Neural progenitor cell (in vitro differentiated cells): ENCODE measurements at regions not wholly inside any gene's neighbourhood (a gene's known extent, or its start where the extent isn't known, plus 50 kb on each side); places are given as distances from the start of the nearest gene placed in this dataset.

Experiments
- DNase-seq: peaks from one replicate; pipeline ENCODE4 v3.0.0-alpha.2; 2016; ENCODE audit warnings: low spot score
- H2AFZ ChIP-seq: fragments of 200-600 bp; sonication (generic); replicated peaks from 2 replicates; pipeline ENCODE4 v1.6.1; 2016; ENCODE audit warnings: antibody characterized with exemption
- H3F3A ChIP-seq: fragments of 200-600 bp; sonication (generic); 2 replicates; pipeline ENCODE4 v1.6.1; 2016; ENCODE audit warnings: antibody characterized with exemption, low read depth
- H3K27ac ChIP-seq: fragments of 200-600 bp; sonication (generic); 2 replicates; pipeline ENCODE4 v1.5.1; 2016; ENCODE audit warnings: mild to moderate bottlenecking
- H3K27me3 ChIP-seq: fragments of 200-600 bp; sonication (generic); 2 replicates; pipeline ENCODE4 v1.6.1; 2016; ENCODE audit warnings: mild to moderate bottlenecking, moderate library complexity
- H3K36me3 ChIP-seq: fragments of 200-600 bp; sonication (generic); 2 replicates; pipeline ENCODE4 v1.5.1; 2016
- H3K4me1 ChIP-seq: fragments of 200-600 bp; sonication (generic); 2 replicates; pipeline ENCODE4 v1.6.1; 2016; ENCODE audit warnings: mixed run types
- H3K4me2 ChIP-seq: fragments of 200-600 bp; sonication (generic); 2 replicates; pipeline ENCODE4 v1.6.1; 2016
- H3K4me3 ChIP-seq: fragments of 200-600 bp; sonication (generic); 2 replicates; pipeline ENCODE4 v1.5.1; 2016
- H3K79me2 ChIP-seq: fragments of 200-600 bp; sonication (generic); 2 replicates; pipeline ENCODE4 v1.6.1; 2016; ENCODE audit warnings: low read depth
- H3K9ac ChIP-seq: fragments of 200-600 bp; sonication (generic); 2 replicates; pipeline ENCODE4 v1.6.1; 2016
- H3K9me3 ChIP-seq: fragments of 200-600 bp; sonication (generic); 2 replicates; pipeline ENCODE4 v1.5.1; 2016; ENCODE audit warnings: low read depth
- H4K20me1 ChIP-seq: fragments of 200-600 bp; sonication (generic); 2 replicates; pipeline ENCODE4 v1.6.1; 2016; ENCODE audit warnings: low read depth
- H3K27ac Mint-ChIP-seq: 3 replicates; pipeline ENCODE4 v1.8.0; 2021; ENCODE audit warnings: mixed read lengths
- H3K27me3 Mint-ChIP-seq: 2 replicates; pipeline ENCODE4 v1.8.0; 2022; ENCODE audit warnings: low read depth, mild to moderate bottlenecking, inconsistent platforms, moderate library complexity, mixed read lengths; ENCODE audit not compliant: insufficient read depth
- H3K36me3 Mint-ChIP-seq: 3 replicates; pipeline ENCODE4 v1.8.0; 2021; ENCODE audit warnings: mixed read lengths
- H3K4me1 Mint-ChIP-seq: 3 replicates; pipeline ENCODE4 v1.8.0; 2021; ENCODE audit warnings: mixed read lengths
- H3K4me3 Mint-ChIP-seq: 3 replicates; pipeline ENCODE4 v1.8.0; 2021; ENCODE audit warnings: mild to moderate bottlenecking, moderate library complexity, mixed read lengths
- H3K9me3 Mint-ChIP-seq: 3 replicates; pipeline ENCODE4 v1.8.0; 2020; ENCODE audit warnings: mixed read lengths
- CTCF ChIP-seq: fragments of 200-600 bp; sonication (generic); IDR thresholded peaks from 2 replicates; pipeline ENCODE4 v1.5.1; 2017; ENCODE audit warnings: antibody characterized with exemption, mild to moderate bottlenecking
- EZH2 ChIP-seq: fragments of 200-600 bp; sonication (generic); IDR thresholded peaks from 2 replicates; pipeline ENCODE4 v1.6.1; 2017; ENCODE audit warnings: antibody characterized with exemption, mild to moderate bottlenecking, moderate library complexity
- EZH2phosphoT487 ChIP-seq: fragments of 200-600 bp; sonication (generic); IDR thresholded peaks from 2 replicates; pipeline ENCODE4 v1.6.1; 2017; ENCODE audit warnings: antibody characterized with exemption

- TF ChIP-seq EZH2 (no peak), EZH2phosphoT487 (no peak), CTCF (no peak)
These were observed 766.6 kb downstream of the PDHA2 start for GRCh38 chr4:96606451-96606850.

GRCh38 chr4:96626023-96626422 is 786.1 kb downstream of the PDHA2 start:
- H3K4me2 ChIP-seq, result no peak overlapping the region
- Mint-ChIP-seq H3K27me3 (no peaks in the 10 kb centered on the region), H3K4me1 (no peaks in the 10 kb centered on the region), H3K9me3 (no peaks in the 10 kb centered on the region), H3K36me3 (no peaks in the 10 kb centered on the region), H3K4me3 (no peak overlapping the region), H3K27ac (no peak overlapping the region)
- no peak overlapping the region for H3K27ac ChIP-seq
- H3K4me3 ChIP-seq, result no peak overlapping the region
- no peaks in the 10 kb centered on the region for H3F3A ChIP-seq
- no peak overlapping the region for H3K9ac ChIP-seq
- TF ChIP-seq EZH2, result no peak
- no peak for TF ChIP-seq EZH2phosphoT487
- TF ChIP-seq CTCF, result no peak
- no peak overlapping the region for H2AFZ ChIP-seq
- H3K27me3 ChIP-seq, result no peaks in the 10 kb centered on the region
- no peaks in the 10 kb centered on the region for H3K79me2 ChIP-seq
- no peaks in the 10 kb centered on the region for H3K9me3 ChIP-seq
- H3K4me1 ChIP-seq, result no peaks in the 10 kb centered on the region
- H4K20me1 ChIP-seq, result no peaks in the 10 kb centered on the region
- no peak for DNase-seq
- H3K36me3 ChIP-seq, result no peaks in the 10 kb centered on the region

More at GRCh38 chr4:96606451-96606850, 766.6 kb downstream of the PDHA2 start:
- no peaks in the 10 kb centered on the region for H3K27me3 ChIP-seq
- no peaks in the 10 kb centered on the region for H3K36me3 Mint-ChIP-seq
- no peaks in the 10 kb centered on the region for H3K9me3 Mint-ChIP-seq
- no peaks in the 10 kb centered on the region for H3K36me3 ChIP-seq
- no peak overlapping the region for H3K4me2 ChIP-seq
- H3K4me3 ChIP-seq, result no peak overlapping the region
- H3K27ac Mint-ChIP-seq, result no peak overlapping the region
- H4K20me1 ChIP-seq, result no peaks in the 10 kb centered on the region
- no peaks in the 10 kb centered on the region for H3K27me3 Mint-ChIP-seq
- no peak overlapping the region for H3K27ac ChIP-seq
- DNase-seq, result no peak
- no peaks in the 10 kb centered on the region for H3F3A ChIP-seq
- H2AFZ ChIP-seq, result peak overlapping the region; percentile 7
- no peak overlapping the region for H3K9ac ChIP-seq
- H3K4me1 Mint-ChIP-seq, result peaks cover 3% of the 10 kb centered on the region
- no peak overlapping the region for H3K4me3 Mint-ChIP-seq
- H3K4me1 ChIP-seq, result no peaks in the 10 kb centered on the region
- H3K79me2 ChIP-seq, result no peaks in the 10 kb centered on the region
- no peaks in the 10 kb centered on the region for H3K9me3 ChIP-seq

- H3K36me3 ChIP-seq, result no peaks in the 10 kb centered on the region
- no peak overlapping the region for H3K4me2 ChIP-seq
These were observed 790.9 kb downstream of the PDHA2 start for GRCh38 chr4:96630839-96631238.

More at GRCh38 chr4:96630839-96631238, 790.9 kb downstream of the PDHA2 start:
- Mint-ChIP-seq H3K36me3 (no peaks in the 10 kb centered on the region), H3K27ac (no peak overlapping the region), H3K4me1 (no peaks in the 10 kb centered on the region), H3K4me3 (no peak overlapping the region), H3K27me3 (peaks cover 2% of the 10 kb centered on the region), H3K9me3 (no peaks in the 10 kb centered on the region)
- no peaks in the 10 kb centered on the region for H4K20me1 ChIP-seq
- TF ChIP-seq CTCF, result no peak
- no peak for TF ChIP-seq EZH2phosphoT487
- H3K79me2 ChIP-seq, result no peaks in the 10 kb centered on the region
- H3K9me3 ChIP-seq, result no peaks in the 10 kb centered on the region
- H3K9ac ChIP-seq, result no peak overlapping the region
- H3K27ac ChIP-seq, result no peak overlapping the region
- H3K27me3 ChIP-seq, result no peaks in the 10 kb centered on the region
- DNase-seq, result no peak
- H3F3A ChIP-seq, result no peaks in the 10 kb centered on the region
- no peak overlapping the region for H3K4me3 ChIP-seq
- no peak overlapping the region for H2AFZ ChIP-seq
- no peaks in the 10 kb centered on the region for H3K4me1 ChIP-seq
